Smooth muscle cell (in vitro differentiated cells): ENCODE measurements at regions not wholly inside any gene's neighbourhood (a gene's known extent, or its start where the extent isn't known, plus 50 kb on each side); places are given as distances from the start of the nearest gene placed in this dataset.

ENCODE experiments used
- DNase-seq: peaks from one replicate; lab custom pipeline; 2025; ENCODE audit not compliant: unreplicated experiment; lab: John Stamatoyannopoulos, UW
- H2AFZ ChIP-seq: fragments of 200-600 bp; sonication (generic); 2 replicates; pipeline ENCODE4 v1.6.0; 2016; ENCODE audit warnings: antibody characterized with exemption, low read depth, mild to moderate bottlenecking
- H3F3A ChIP-seq: fragments of 200-600 bp; sonication (generic); 2 replicates; pipeline ENCODE4 v1.6.0; 2017; ENCODE audit warnings: antibody characterized with exemption, low read depth
- H3K27ac ChIP-seq: fragments of 200-600 bp; sonication (generic); 2 replicates; pipeline ENCODE4 v1.5.1; 2016; ENCODE audit warnings: low read depth, mild to moderate bottlenecking
- H3K27me3 ChIP-seq: fragments of 200-600 bp; sonication (generic); 2 replicates; pipeline ENCODE4 v1.6.1; 2016; ENCODE audit warnings: low read depth, mild to moderate bottlenecking
- H3K36me3 ChIP-seq: fragments of 200-600 bp; sonication (generic); 2 replicates; pipeline ENCODE4 v1.5.1; 2016; ENCODE audit warnings: low read depth
- H3K4me1 ChIP-seq: fragments of 200-600 bp; sonication (generic); 2 replicates; pipeline ENCODE4 v1.5.1; 2016; ENCODE audit warnings: low read depth
- H3K4me2 ChIP-seq: fragments of 200-600 bp; sonication (generic); 2 replicates; pipeline ENCODE4 v1.6.0; 2016; ENCODE audit warnings: mild to moderate bottlenecking
- H3K4me3 ChIP-seq: fragments of 200-600 bp; sonication (generic); 2 replicates; pipeline ENCODE4 v1.5.1; 2016; ENCODE audit warnings: mild to moderate bottlenecking
- H3K79me2 ChIP-seq: fragments of 200-600 bp; sonication (generic); 2 replicates; pipeline ENCODE4 v1.6.0; 2016; ENCODE audit warnings: low read depth, mild to moderate bottlenecking
- H3K9ac ChIP-seq: fragments of 200-600 bp; sonication (generic); 2 replicates; pipeline ENCODE4 v1.6.0; 2016; ENCODE audit warnings: low read depth
- H3K9me3 ChIP-seq: fragments of 200-600 bp; sonication (generic); replicated peaks from 2 replicates; pipeline ENCODE4 v1.5.1; 2016; ENCODE audit warnings: low read depth
- H4K20me1 ChIP-seq: fragments of 200-600 bp; sonication (generic); 2 replicates; pipeline ENCODE4 v1.6.0; 2016; ENCODE audit warnings: low read depth
- WGBS: methylation state at CpG from one replicate; pipeline ENCODE4 v1.1.7; 2016; ENCODE audit warnings: low lambda C conversion rate; 5-methylcytosine and 5-hydroxymethylcytosine counted together
- TF ChIP-seq, protein P1 (sequence below): fragments of 200-600 bp; sonication (generic); IDR thresholded peaks from 2 replicates; pipeline ENCODE4 v1.5.1; 2017; ENCODE audit warnings: borderline replicate concordance, mild to moderate bottlenecking, antibody characterized with exemption; ENCODE audit not compliant: insufficient read depth, poor library complexity, severe bottlenecking

DNA sequence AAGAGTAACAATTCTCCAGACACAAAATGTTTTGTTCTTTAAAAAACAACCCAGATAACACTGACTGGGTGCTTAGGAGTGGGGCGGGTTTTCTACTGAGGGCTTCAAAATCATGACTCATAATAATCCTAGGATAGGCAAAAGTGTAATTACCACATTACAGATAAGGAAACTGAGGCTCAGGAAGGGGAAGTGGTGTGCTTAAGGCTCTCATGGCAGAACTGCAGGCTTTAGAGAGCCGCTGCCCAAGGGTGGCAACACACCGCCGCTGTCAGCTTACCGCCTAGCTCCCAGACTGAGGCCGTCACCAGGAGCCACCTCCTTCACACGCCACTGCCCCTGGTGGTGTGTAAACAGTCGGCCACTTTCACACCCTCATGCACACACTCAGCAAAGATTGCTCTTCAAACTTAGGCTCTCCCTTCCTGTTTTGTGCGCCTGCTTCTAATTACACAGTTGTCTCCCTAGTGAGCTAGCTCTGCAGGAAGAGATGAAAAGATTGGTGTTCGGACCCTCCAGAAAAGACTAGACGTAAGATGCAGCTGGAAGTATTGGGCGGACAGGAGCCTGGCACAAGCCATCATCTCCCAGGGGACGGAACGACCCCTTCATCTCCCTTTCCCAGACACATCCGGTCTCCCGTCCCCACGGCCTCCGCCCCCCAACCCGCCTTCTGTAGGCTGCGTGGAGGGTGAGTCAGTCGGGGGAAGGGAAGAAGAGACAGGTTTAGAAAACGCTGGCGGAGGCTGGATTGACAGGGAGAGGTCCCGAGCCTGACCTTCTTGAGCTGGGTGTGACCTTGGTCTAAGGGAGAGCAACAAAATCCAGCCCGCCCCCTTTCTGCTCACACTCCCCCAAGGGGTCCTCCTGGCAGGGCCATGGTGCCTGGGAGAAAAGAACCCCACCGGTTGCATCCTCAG lies 162.7 kb downstream of the SYK start:
- DNase-seq = no peak
- Histone ChIP-seq H3F3A (peaks cover 24% of the 10 kb centered on the region), H3K4me2 (peak overlapping the region; percentile 73), H3K9me3 (no peaks in the 10 kb centered on the region), H3K9ac (peak overlapping the region; percentile 49), H3K4me3 (no peak overlapping the region), H3K27me3 (no peaks in the 10 kb centered on the region), H3K79me2 (no peaks in the 10 kb centered on the region), H4K20me1 (no peaks in the 10 kb centered on the region), H3K4me1 (peaks cover 24% of the 10 kb centered on the region), H2AFZ (peak overlapping the region; percentile 34), H3K36me3 (no peaks in the 10 kb centered on the region), H3K27ac (peak overlapping the region; percentile 95)
- TF ChIP-seq, protein P1, sequence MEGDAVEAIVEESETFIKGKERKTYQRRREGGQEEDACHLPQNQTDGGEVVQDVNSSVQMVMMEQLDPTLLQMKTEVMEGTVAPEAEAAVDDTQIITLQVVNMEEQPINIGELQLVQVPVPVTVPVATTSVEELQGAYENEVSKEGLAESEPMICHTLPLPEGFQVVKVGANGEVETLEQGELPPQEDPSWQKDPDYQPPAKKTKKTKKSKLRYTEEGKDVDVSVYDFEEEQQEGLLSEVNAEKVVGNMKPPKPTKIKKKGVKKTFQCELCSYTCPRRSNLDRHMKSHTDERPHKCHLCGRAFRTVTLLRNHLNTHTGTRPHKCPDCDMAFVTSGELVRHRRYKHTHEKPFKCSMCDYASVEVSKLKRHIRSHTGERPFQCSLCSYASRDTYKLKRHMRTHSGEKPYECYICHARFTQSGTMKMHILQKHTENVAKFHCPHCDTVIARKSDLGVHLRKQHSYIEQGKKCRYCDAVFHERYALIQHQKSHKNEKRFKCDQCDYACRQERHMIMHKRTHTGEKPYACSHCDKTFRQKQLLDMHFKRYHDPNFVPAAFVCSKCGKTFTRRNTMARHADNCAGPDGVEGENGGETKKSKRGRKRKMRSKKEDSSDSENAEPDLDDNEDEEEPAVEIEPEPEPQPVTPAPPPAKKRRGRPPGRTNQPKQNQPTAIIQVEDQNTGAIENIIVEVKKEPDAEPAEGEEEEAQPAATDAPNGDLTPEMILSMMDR = peak; percentile 28
- 28% methylated on average over 26 of the region's 26 CpGs for WGBS

DNA sequence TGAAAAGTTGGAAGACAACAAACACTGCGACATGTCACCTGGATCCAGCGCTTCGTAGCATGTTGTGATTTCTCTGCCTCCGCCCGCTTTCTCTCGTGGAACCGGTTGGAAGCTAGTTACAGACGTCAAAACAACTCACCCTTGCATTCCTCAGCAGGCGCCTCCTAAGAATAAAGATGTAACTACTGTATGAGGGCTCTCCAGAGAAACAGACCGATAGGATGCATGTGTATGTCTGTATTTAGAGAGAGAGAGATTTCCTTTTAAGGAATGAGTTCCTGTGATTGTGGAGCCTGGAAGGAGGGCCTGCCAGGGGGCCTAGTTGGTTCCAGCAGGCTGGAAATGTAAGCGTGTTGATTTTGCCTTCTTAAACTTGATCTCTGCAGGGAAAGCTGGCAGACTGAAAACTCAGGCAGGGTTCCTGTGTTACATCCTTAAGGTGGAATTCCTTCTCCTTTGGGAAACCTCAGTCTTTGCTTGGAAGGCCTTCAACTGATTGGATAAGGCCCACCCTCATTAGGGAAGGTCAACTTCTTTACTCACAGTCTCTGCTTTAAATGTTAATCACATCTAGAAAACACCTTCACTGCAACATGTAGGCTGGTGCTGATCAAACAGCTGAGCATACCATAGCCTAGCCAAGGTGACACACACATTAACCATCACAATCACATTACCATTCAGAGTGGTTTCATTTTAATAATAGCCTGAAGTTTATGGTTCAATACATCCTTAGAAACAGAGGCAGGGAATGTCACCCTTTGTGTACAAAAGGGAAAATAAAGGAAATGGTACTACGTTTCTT lies 163.8 kb downstream of the SYK start:
- H3K4me1 ChIP-seq = peaks cover 28% of the 10 kb centered on the region
- no peak overlapping the region for H2AFZ ChIP-seq
- TF ChIP-seq, protein P1 = no peak
- H3K27ac ChIP-seq = peak overlapping the region; percentile 95
- H3K9ac ChIP-seq = peak overlapping the region; percentile 49
- no peak for DNase-seq
- H3K4me2 ChIP-seq = peak overlapping the region; percentile 73
- H4K20me1 ChIP-seq = no peaks in the 10 kb centered on the region
- H3K79me2 ChIP-seq = no peaks in the 10 kb centered on the region
- no peaks in the 10 kb centered on the region for H3K9me3 ChIP-seq
- no peak overlapping the region for H3K4me3 ChIP-seq
- H3F3A ChIP-seq = peaks cover 24% of the 10 kb centered on the region
- no peaks in the 10 kb centered on the region for H3K27me3 ChIP-seq
- H3K36me3 ChIP-seq = no peaks in the 10 kb centered on the region
- 59% methylated on average over 12 of the region's 12 CpGs for WGBS

DNA sequence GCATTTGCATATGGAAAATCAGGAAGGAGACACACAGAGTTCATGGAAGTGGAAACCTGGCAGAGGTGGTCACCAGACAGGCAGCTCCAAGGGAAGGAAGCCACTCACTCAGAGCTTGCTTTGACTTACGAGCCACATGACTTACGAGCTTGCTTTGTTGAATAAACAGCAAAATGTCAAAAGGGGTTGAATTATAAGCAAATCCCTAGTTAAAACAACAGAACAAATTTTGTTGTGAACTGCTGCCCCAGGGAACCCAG lies 164.3 kb downstream of the SYK start:
- Histone ChIP-seq H3F3A (peaks cover 24% of the 10 kb centered on the region), H3K79me2 (no peaks in the 10 kb centered on the region), H3K9ac (peak overlapping the region; percentile 49), H3K27ac (peak overlapping the region; percentile 95), H2AFZ (no peak overlapping the region), H3K4me3 (no peak overlapping the region), H3K9me3 (no peaks in the 10 kb centered on the region), H3K36me3 (no peaks in the 10 kb centered on the region), H3K4me1 (peaks cover 32% of the 10 kb centered on the region), H3K27me3 (no peaks in the 10 kb centered on the region), H3K4me2 (peak overlapping the region; percentile 47), H4K20me1 (no peaks in the 10 kb centered on the region)
- 69% methylated on average over 2 of the region's 2 CpGs for WGBS
- DNase-seq = no peak
- TF ChIP-seq, protein P1 = no peak
